ENCODE measurements at regions not wholly inside any gene's neighbourhood (a gene's known extent, or its start where the extent isn't known, plus 50 kb on each side); places are given as distances from the start of the nearest gene placed in this dataset.

DNA sequence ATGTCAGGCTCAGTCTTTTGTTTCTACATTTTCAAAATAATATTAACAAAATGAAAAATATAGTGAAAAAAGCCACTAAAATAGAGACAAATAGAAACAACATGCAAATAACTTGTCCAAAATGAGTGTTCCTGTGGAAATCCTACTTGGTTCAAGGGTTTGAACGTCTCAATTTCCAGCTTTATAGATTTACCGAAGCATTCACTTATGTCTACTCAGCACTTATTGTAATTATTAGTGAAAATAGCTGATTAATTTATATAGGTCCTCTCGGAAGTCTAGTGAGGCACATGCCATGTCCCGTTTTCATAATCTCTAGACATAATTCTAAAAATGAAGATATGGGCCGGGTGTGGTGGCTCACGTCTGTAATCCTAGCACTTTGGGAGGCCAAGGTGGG is 99.9 kb upstream of the NFIB start:
- TF ChIP-seq, protein P1, sequence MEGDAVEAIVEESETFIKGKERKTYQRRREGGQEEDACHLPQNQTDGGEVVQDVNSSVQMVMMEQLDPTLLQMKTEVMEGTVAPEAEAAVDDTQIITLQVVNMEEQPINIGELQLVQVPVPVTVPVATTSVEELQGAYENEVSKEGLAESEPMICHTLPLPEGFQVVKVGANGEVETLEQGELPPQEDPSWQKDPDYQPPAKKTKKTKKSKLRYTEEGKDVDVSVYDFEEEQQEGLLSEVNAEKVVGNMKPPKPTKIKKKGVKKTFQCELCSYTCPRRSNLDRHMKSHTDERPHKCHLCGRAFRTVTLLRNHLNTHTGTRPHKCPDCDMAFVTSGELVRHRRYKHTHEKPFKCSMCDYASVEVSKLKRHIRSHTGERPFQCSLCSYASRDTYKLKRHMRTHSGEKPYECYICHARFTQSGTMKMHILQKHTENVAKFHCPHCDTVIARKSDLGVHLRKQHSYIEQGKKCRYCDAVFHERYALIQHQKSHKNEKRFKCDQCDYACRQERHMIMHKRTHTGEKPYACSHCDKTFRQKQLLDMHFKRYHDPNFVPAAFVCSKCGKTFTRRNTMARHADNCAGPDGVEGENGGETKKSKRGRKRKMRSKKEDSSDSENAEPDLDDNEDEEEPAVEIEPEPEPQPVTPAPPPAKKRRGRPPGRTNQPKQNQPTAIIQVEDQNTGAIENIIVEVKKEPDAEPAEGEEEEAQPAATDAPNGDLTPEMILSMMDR (conservative IDR thresholded peaks at IDR 0.05; ENCODE audit: low read depth, low read length): no peak
- H3K4me2 ChIP-seq: no peak overlapping the region
- H3K27ac ChIP-seq: no peak overlapping the region
- no peaks in the 10 kb centered on the region for H3K27me3 ChIP-seq (ENCODE audit: insufficient read depth, low read depth)
- H3K9ac ChIP-seq: no peak overlapping the region
- H3K4me3 ChIP-seq (IDR thresholded peaks at IDR 0.05; ENCODE audit: insufficient read depth, low read depth, low read length): no peak overlapping the region
- no peaks in the 10 kb centered on the region for H3K4me1 ChIP-seq (ENCODE audit: low read depth, poor library complexity, severe bottlenecking)
- no peaks in the 10 kb centered on the region for H4K20me1 ChIP-seq (ENCODE audit: insufficient read depth)
- H3K36me3 ChIP-seq (ENCODE audit: insufficient read depth): no peaks in the 10 kb centered on the region
- no peaks in the 10 kb centered on the region for H3K79me2 ChIP-seq (ENCODE audit: insufficient read depth, low read depth)
- no peak overlapping the region for H2AFZ ChIP-seq (ENCODE audit: low read depth)

DNA sequence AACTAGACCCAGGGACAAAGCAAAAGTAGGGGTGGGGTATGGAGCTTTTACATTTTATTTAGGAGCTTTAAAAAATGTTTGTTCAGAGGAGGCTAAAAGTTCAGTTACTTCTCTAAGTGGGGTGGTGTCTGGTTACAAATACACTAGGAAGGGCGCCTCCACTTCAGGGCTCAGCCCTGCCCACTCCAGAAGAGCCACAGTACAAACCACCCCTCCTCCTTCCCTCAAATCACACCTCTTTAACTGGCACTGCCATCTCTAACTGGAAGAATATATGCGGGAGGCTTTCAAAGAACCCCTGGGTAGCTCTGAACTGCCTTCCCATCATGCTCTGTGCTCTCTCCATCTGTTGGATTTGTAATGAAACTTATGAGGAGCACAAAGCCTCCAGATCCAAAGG is 98.8 kb upstream of the NFIB start:
- no peaks in the 10 kb centered on the region for H3K36me3 ChIP-seq (ENCODE audit: insufficient read depth)
- H2AFZ ChIP-seq (ENCODE audit: low read depth): no peak overlapping the region
- H3K79me2 ChIP-seq (ENCODE audit: insufficient read depth, low read depth): no peaks in the 10 kb centered on the region
- no peaks in the 10 kb centered on the region for H3K27me3 ChIP-seq (ENCODE audit: insufficient read depth, low read depth)
- no peak overlapping the region for H3K4me2 ChIP-seq
- TF ChIP-seq, protein P1 (conservative IDR thresholded peaks at IDR 0.05; ENCODE audit: low read depth, low read length): no peak
- H3K4me1 ChIP-seq (ENCODE audit: low read depth, poor library complexity, severe bottlenecking): no peaks in the 10 kb centered on the region
- H3K4me3 ChIP-seq (IDR thresholded peaks at IDR 0.05; ENCODE audit: insufficient read depth, low read depth, low read length): no peak overlapping the region
- H3K9ac ChIP-seq: no peak overlapping the region
- H4K20me1 ChIP-seq (ENCODE audit: insufficient read depth): no peaks in the 10 kb centered on the region
- no peak overlapping the region for H3K27ac ChIP-seq

DNA sequence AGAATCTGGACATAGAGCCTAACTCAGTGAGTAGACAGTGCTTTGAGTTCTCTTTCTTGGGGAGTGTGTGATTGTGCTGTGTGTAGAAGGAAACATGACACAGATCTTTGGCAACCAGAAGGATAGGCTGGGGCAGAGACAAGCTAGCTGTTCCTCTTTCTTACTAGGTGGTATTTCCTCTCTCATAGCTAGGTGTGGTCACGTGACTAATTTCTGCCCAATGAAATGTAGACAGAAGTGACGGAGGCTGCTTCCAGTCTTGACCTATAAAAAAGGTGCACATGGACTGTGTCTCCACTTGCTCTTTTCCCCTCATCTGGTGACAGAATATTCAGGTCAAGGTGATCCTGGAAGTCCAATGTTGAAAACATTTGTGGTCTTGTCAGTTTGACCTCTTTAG is 92.5 kb upstream of the NFIB start:
- H3K27ac ChIP-seq: no peak overlapping the region
- H3K36me3 ChIP-seq (ENCODE audit: insufficient read depth): no peaks in the 10 kb centered on the region
- no peak overlapping the region for H3K4me3 ChIP-seq (IDR thresholded peaks at IDR 0.05; ENCODE audit: insufficient read depth, low read depth, low read length)
- no peak overlapping the region for H3K4me2 ChIP-seq
- no peaks in the 10 kb centered on the region for H3K4me1 ChIP-seq (ENCODE audit: low read depth, poor library complexity, severe bottlenecking)
- no peak overlapping the region for H2AFZ ChIP-seq (ENCODE audit: low read depth)
- TF ChIP-seq, protein P1 (conservative IDR thresholded peaks at IDR 0.05; ENCODE audit: low read depth, low read length): no peak
- H3K79me2 ChIP-seq (ENCODE audit: insufficient read depth, low read depth): no peaks in the 10 kb centered on the region
- H4K20me1 ChIP-seq (ENCODE audit: insufficient read depth): no peaks in the 10 kb centered on the region
- H3K9ac ChIP-seq: no peak overlapping the region
- H3K27me3 ChIP-seq (ENCODE audit: insufficient read depth, low read depth): no peaks in the 10 kb centered on the region

DNA sequence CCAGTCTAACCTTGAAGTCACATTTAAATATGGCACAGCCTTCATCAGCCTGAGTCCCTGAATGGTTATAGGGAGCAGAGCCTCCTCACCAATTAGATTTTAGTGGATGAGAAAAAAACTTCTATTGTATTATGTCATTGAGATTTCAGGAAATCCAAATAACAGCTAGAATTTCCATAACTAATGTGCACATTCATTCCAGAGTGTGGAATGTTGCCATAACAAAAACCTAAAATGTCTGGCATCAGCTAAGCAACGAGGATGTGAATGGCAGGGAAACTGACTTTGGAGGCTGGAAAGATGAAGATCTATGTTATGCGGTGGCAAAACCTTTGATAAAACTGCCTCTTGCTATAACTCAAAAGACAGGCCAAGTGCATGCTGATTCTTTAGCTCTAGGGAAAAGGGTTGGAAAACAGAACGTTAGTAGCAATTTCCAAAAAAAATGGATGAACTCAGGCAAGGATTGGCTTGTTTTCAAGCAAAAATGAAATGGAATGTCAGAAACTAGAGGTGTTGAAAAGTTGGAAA is 91.3 kb upstream of the NFIB start:
- no peak overlapping the region for H3K4me2 ChIP-seq
- H4K20me1 ChIP-seq (ENCODE audit: insufficient read depth): no peaks in the 10 kb centered on the region
- H3K27ac ChIP-seq: no peak overlapping the region
- TF ChIP-seq, protein P1 (conservative IDR thresholded peaks at IDR 0.05; ENCODE audit: low read depth, low read length): no peak
- no peak overlapping the region for H3K4me3 ChIP-seq (IDR thresholded peaks at IDR 0.05; ENCODE audit: insufficient read depth, low read depth, low read length)
- no peaks in the 10 kb centered on the region for H3K4me1 ChIP-seq (ENCODE audit: low read depth, poor library complexity, severe bottlenecking)
- H3K27me3 ChIP-seq (ENCODE audit: insufficient read depth, low read depth): no peaks in the 10 kb centered on the region
- no peaks in the 10 kb centered on the region for H3K79me2 ChIP-seq (ENCODE audit: insufficient read depth, low read depth)
- H3K36me3 ChIP-seq (ENCODE audit: insufficient read depth): no peaks in the 10 kb centered on the region
- no peak overlapping the region for H3K9ac ChIP-seq
- no peak overlapping the region for H2AFZ ChIP-seq (ENCODE audit: low read depth)
